ENCODE measurements at regions not wholly inside any gene's neighbourhood (a gene's known extent, or its start where the extent isn't known, plus 50 kb on each side); places are given as distances from the start of the nearest gene placed in this dataset.
"Not testable (repeated sequence)": the region's sequence is repeated elsewhere in the genome, so short reads cannot be mapped to it uniquely, and the experiment has no call there.

GRCh38 chr22:23433127-23434005, 146.7 kb downstream of the IGLL1 start:
- H3K4ac ChIP-seq (replicated peaks; ENCODE audit: insufficient read length, low read depth, low read length); H3K18ac ChIP-seq (ENCODE audit: extremely low read depth, low read length); H3K23me2 ChIP-seq (ENCODE audit: low read depth, low read length); H3K27ac ChIP-seq (ENCODE audit: low read depth, low read length); H3K9me3 ChIP-seq (ENCODE audit: insufficient read depth in 2 of 2, low read depth in 1 of 2, low read length in 1 of 2); H2BK120ac ChIP-seq (replicated peaks; ENCODE audit: low read depth, low read length); H2BK5ac ChIP-seq (ENCODE audit: low read depth, low read length); H2BK12ac ChIP-seq (ENCODE audit: low read depth, low read length); H3K56ac ChIP-seq (replicated peaks; ENCODE audit: insufficient read length, low read depth, low read length); H3K36me3 ChIP-seq (ENCODE audit: control insufficient read depth in 2 of 4, insufficient read depth in 4 of 4, low read length in 3 of 4); H3K9ac ChIP-seq (replicated peaks in 1 of 4; ENCODE audit: extremely low read depth in 1 of 4, low read depth in 3 of 4, low read length in 3 of 4); H3K14ac ChIP-seq (ENCODE audit: insufficient read length); H3K27me3 ChIP-seq (replicated peaks in 1 of 4; ENCODE audit: control insufficient read depth in 3 of 4, extremely low read depth in 1 of 4, insufficient read depth in 3 of 4, low read length in 3 of 4); H3K23ac ChIP-seq (ENCODE audit: insufficient read length); H2AK5ac ChIP-seq (ENCODE audit: low read depth, low read length); H3K79me2 ChIP-seq (ENCODE audit: control insufficient read depth in 1 of 2, insufficient read depth in 2 of 2, low read length in 2 of 2); H4K5ac ChIP-seq (ENCODE audit: insufficient read length, low read depth, low read length); H2BK20ac ChIP-seq (ENCODE audit: low read length); POLR2A ChIA-PET (ENCODE audit: partially characterized antibody); H3K4me1 ChIP-seq (replicated peaks in 1 of 4; ENCODE audit: control insufficient read depth in 3 of 4, insufficient read depth in 4 of 4, low read length in 3 of 4); H4K91ac ChIP-seq (replicated peaks; ENCODE audit: insufficient read length, low read length); H3K79me1 ChIP-seq (ENCODE audit: low read depth, low read length); H4K20me1 ChIP-seq (replicated peaks in 1 of 2; ENCODE audit: control insufficient read depth in 1 of 2, insufficient read depth in 2 of 2, low read length in 2 of 2); H4K8ac ChIP-seq (ENCODE audit: extremely low read depth, insufficient read depth, low read length): not testable (repeated sequence)
- peak overlapping the region; percentile 53; the same call in 1 of the 2 replicates for H2AFZ ChIP-seq (ENCODE audit: low read length)
- CTCF ChIA-PET (ENCODE audit: partially characterized antibody), result interaction anchor here (0.9 to 1.7 kb wide), 6 partner anchors 9 to 102 kb away, joined by 3 to 4 read pairs (median 3); no protein-coding TSS in a partner anchor
- H3K4me2 ChIP-seq (ENCODE audit: insufficient read depth in 1 of 2, low read depth in 2 of 2, low read length in 2 of 2), result peak overlapping the region; percentile 51 to 57
- H3K4me3 ChIP-seq (ENCODE audit: extremely low read depth in 1 of 4, insufficient read depth in 2 of 4, low read depth in 3 of 4, low read length in 4 of 4), result peak overlapping the region in 1 of 4 experiments; percentile 47; a peak in 2 of 8 replicates
- 0 out of 2 replicates have a peak overlapping the region, but pooled peaks have one; percentile 61 for H2BK15ac ChIP-seq (ENCODE audit: low read length)
- TF ChIP-seq, protein P1, sequence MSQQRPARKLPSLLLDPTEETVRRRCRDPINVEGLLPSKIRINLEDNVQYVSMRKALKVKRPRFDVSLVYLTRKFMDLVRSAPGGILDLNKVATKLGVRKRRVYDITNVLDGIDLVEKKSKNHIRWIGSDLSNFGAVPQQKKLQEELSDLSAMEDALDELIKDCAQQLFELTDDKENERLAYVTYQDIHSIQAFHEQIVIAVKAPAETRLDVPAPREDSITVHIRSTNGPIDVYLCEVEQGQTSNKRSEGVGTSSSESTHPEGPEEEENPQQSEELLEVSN (IDR thresholded peaks at IDR 0.05), result peak; percentile 49; the same call in 1 of the 2 replicates
- TF ChIP-seq MAX (IDR thresholded peaks at IDR 0.05) (peak; percentile 61), CTCF (IDR thresholded peaks at IDR 0.05; ENCODE audit: control extremely low read depth in 1 of 3, insufficient read depth in 1 of 3, low read depth in 1 of 3, low read length in 3 of 3) (peak; percentile 40 to 54 (median 42)), RAD21 (IDR thresholded peaks at IDR 0.05 in 1 of 2, conservative IDR thresholded peaks at IDR 0.05 in 1 of 2; ENCODE audit: low read depth in 2 of 2, low read length in 2 of 2) (peak; percentile 16 to 36; a peak in 2 of 4 replicates)
- WGBS, 2 experiments (ENCODE audit: extremely low coverage in 1 of 2, insufficient coverage in 1 of 2, insufficient read length in 1 of 2, insufficient replicate concordance in 2 of 2, low coverage in 1 of 2, low lambda C conversion rate in 2 of 2, missing lambda C conversion rate in 1 of 2), result 49% methylated on average over 6 of the region's 35 CpGs; no CpG with 5 or more reads in 1 of the 2 experiments
- FAIRE-seq (peak; percentile 87), DNase-seq (ENCODE audit: low read depth in 1 of 2, low spot score in 2 of 2) (peak in 1 of 2 experiments; percentile 65)

Data from H1 (cell line).